ENCODE measurements at regions not wholly inside any gene's neighbourhood (a gene's known extent, or its start where the extent isn't known, plus 50 kb on each side); places are given as distances from the start of the nearest gene placed in this dataset.
"Not testable (repeated sequence)": the region's sequence is repeated elsewhere in the genome, so short reads cannot be mapped to it uniquely, and the experiment has no call there.

GRCh38 chr14:86775896-86776295 is 1217.1 kb downstream of the GALC start:
- not testable (repeated sequence) for TF ChIP-seq EP300, CTCF (IDR thresholded peaks at IDR 0.05)
